ENCODE measurements at regions not wholly inside any gene's neighbourhood (a gene's known extent, or its start where the extent isn't known, plus 50 kb on each side); places are given as distances from the start of the nearest gene placed in this dataset.
"Not testable (repeated sequence)": the region's sequence is repeated elsewhere in the genome, so short reads cannot be mapped to it uniquely, and the experiment has no call there.

GRCh38 chr3:144763878-144764454 lies 792.3 kb downstream of the DIPK2A start:
- no peak for DNase-seq (ENCODE audit: low read depth, low spot score)
- no peak overlapping the region for H3K27ac ChIP-seq

- H3K27ac ChIP-seq: no peak overlapping the region
- DNase-seq (ENCODE audit: low read depth, low spot score): no peak
Measured at GRCh38 chr3:144770281-144770680, 798.7 kb downstream of the DIPK2A start.

GRCh38 chr3:144770915-144771351 lies 799.3 kb downstream of the DIPK2A start:
- DNase-seq (ENCODE audit: low read depth, low spot score): no peak
- no peak overlapping the region for H3K27ac ChIP-seq

GRCh38 chr3:144771381-144771870 lies 799.8 kb downstream of the DIPK2A start:
- DNase-seq (ENCODE audit: low read depth, low spot score): no peak
- no peak overlapping the region for H3K27ac ChIP-seq

GRCh38 chr3:144772372-144772771 lies 800.7 kb downstream of the DIPK2A start:
- H3K27ac ChIP-seq: no peak overlapping the region
- no peak for DNase-seq (ENCODE audit: low read depth, low spot score)

- H3K27ac ChIP-seq: no peak overlapping the region
- DNase-seq (ENCODE audit: low read depth, low spot score): no peak
Measured at GRCh38 chr3:144773350-144773749, 801.7 kb downstream of the DIPK2A start.

GRCh38 chr3:144774897-144775296 lies 803.3 kb downstream of the DIPK2A start:
- no peak overlapping the region for H3K27ac ChIP-seq
- DNase-seq (ENCODE audit: low read depth, low spot score): no peak

GRCh38 chr3:144775551-144775950 lies 803.9 kb downstream of the DIPK2A start:
- H3K27ac ChIP-seq: no peak overlapping the region
- DNase-seq (ENCODE audit: low read depth, low spot score): no peak

- H3K27ac ChIP-seq: no peak overlapping the region
- no peak for DNase-seq (ENCODE audit: low read depth, low spot score)
Measured at GRCh38 chr3:144777906-144778305, 806.3 kb downstream of the DIPK2A start.

- H3K27ac ChIP-seq: no peak overlapping the region
- DNase-seq (ENCODE audit: low read depth, low spot score): no peak
Measured at GRCh38 chr3:144791034-144791433, 819.4 kb downstream of the DIPK2A start.

GRCh38 chr3:144801890-144802289 lies 830.3 kb downstream of the DIPK2A start:
- DNase-seq (ENCODE audit: low read depth, low spot score): no peak
- no peak overlapping the region for H3K27ac ChIP-seq

- DNase-seq (ENCODE audit: low read depth, low spot score): no peak
Measured at GRCh38 chr3:144809380-144809779, 837.8 kb downstream of the DIPK2A start.

GRCh38 chr3:144810160-144810559 lies 838.5 kb downstream of the DIPK2A start:
- no peak overlapping the region for H3K27ac ChIP-seq
- no peak for DNase-seq (ENCODE audit: low read depth, low spot score)

More at GRCh38 chr3:144809380-144809779, 837.8 kb downstream of the DIPK2A start:
- no peak overlapping the region for H3K27ac ChIP-seq

- no peak for DNase-seq (ENCODE audit: low read depth, low spot score)
- no peak overlapping the region for H3K27ac ChIP-seq
Measured at GRCh38 chr3:144815655-144816054, 844.0 kb downstream of the DIPK2A start.

- DNase-seq (ENCODE audit: low read depth, low spot score): no peak
- H3K27ac ChIP-seq: no peak overlapping the region
Measured at GRCh38 chr3:144816323-144816722, 844.7 kb downstream of the DIPK2A start.

GRCh38 chr3:144818973-144819372 lies 847.4 kb downstream of the DIPK2A start:
- no peak for DNase-seq (ENCODE audit: low read depth, low spot score)
- no peak overlapping the region for H3K27ac ChIP-seq

- DNase-seq (ENCODE audit: low read depth, low spot score); H3K27ac ChIP-seq: not testable (repeated sequence)
Measured at GRCh38 chr3:144820232-144820631, 848.6 kb downstream of the DIPK2A start.

- H3K27ac ChIP-seq: no peak overlapping the region
Measured at GRCh38 chr3:144820726-144821125, 849.1 kb downstream of the DIPK2A start.

GRCh38 chr3:144821583-144821982 lies 850.0 kb downstream of the DIPK2A start:
- H3K27ac ChIP-seq: no peak overlapping the region
- DNase-seq (ENCODE audit: low read depth, low spot score): no peak

More at GRCh38 chr3:144820726-144821125, 849.1 kb downstream of the DIPK2A start:
- no peak for DNase-seq (ENCODE audit: low read depth, low spot score)

- no peak for DNase-seq (ENCODE audit: low read depth, low spot score)
- no peak overlapping the region for H3K27ac ChIP-seq
Measured at GRCh38 chr3:144822671-144823070, 851.0 kb downstream of the DIPK2A start.

- DNase-seq (ENCODE audit: low read depth, low spot score): no peak
Measured at GRCh38 chr3:144831955-144832716, 860.5 kb downstream of the DIPK2A start.

GRCh38 chr3:144839991-144840390 lies 868.4 kb downstream of the DIPK2A start:
- DNase-seq (ENCODE audit: low read depth, low spot score): no peak
- H3K27ac ChIP-seq: no peak overlapping the region

More at GRCh38 chr3:144831955-144832716, 860.5 kb downstream of the DIPK2A start:
- no peak overlapping the region for H3K27ac ChIP-seq

Measured in epithelial cell of prostate (primary cell).